Thyroid gland (tissue), 4 donors: ENCODE measurements at regions not wholly inside any gene's neighbourhood (a gene's known extent, or its start where the extent isn't known, plus 50 kb on each side); places are given as distances from the start of the nearest gene placed in this dataset.

Source experiments
- POLR2A ChIP-seq, 2 donors: fragments of 450-650 bp; IDR thresholded peaks; one replicate each; pipeline ENCODE4 v1.6.1; 2017; ENCODE audit warnings: antibody characterized with exemption in 2 of 2, mild to moderate bottlenecking in 2 of 2, moderate library complexity in 1 of 2
- TF ChIP-seq, protein P1 (sequence below), 6 experiments: fragments of 200-600 bp in 3 of 6; fragments of 450-650 bp in 3 of 6; sonication (generic) in 3 of 6; IDR thresholded peaks; one replicate each; pipeline ENCODE4 v1.5.1; 2016 to 2019; ENCODE audit warnings: antibody characterized with exemption in 6 of 6, mild to moderate bottlenecking in 2 of 6, inconsistent platforms in 1 of 6, moderate library complexity in 1 of 6

DNA sequence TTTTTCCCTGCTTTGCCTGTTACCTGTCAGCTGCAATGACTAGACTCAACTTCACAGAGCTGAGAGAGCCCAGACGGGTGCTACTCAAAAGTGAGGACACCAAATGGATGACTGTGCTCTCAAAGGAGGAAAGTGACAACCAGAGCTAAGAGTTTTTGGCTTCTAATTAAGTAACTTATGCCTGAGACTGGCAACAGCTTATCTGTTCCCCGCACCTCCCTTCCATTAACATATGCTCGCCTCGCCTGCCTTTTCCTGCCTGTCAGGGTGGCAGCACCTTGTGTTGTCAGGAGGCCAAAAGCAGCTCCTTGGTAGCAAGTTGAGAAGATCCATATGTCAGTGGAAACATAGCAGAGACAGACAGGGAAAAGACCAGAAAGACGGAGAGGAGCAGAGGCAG is 573.9 kb upstream of the KIRREL3 start:
- TF ChIP-seq POLR2A (IDR thresholded peaks at IDR 0.05), result no peak
- TF ChIP-seq, protein P1, sequence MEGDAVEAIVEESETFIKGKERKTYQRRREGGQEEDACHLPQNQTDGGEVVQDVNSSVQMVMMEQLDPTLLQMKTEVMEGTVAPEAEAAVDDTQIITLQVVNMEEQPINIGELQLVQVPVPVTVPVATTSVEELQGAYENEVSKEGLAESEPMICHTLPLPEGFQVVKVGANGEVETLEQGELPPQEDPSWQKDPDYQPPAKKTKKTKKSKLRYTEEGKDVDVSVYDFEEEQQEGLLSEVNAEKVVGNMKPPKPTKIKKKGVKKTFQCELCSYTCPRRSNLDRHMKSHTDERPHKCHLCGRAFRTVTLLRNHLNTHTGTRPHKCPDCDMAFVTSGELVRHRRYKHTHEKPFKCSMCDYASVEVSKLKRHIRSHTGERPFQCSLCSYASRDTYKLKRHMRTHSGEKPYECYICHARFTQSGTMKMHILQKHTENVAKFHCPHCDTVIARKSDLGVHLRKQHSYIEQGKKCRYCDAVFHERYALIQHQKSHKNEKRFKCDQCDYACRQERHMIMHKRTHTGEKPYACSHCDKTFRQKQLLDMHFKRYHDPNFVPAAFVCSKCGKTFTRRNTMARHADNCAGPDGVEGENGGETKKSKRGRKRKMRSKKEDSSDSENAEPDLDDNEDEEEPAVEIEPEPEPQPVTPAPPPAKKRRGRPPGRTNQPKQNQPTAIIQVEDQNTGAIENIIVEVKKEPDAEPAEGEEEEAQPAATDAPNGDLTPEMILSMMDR (IDR thresholded peaks at IDR 0.05), result no peak
